HFFc6 (cell line): ENCODE measurements at regions not wholly inside any gene's neighbourhood (a gene's known extent, or its start where the extent isn't known, plus 50 kb on each side); places are given as distances from the start of the nearest gene placed in this dataset.
A peak's percentile ranks its signal among the peaks of the same experiment; 100 is the strongest.

ENCODE experiments used
- DNase-seq: peaks from one replicate; pipeline ENCODE4 v3.0.0-alpha.2; 2018
- H3K27ac Mint-ChIP-seq: 2 replicates; pipeline ENCODE4 v1.8.0; 2020; ENCODE audit warnings: mild to moderate bottlenecking, mixed read lengths
- H3K27me3 Mint-ChIP-seq: 2 replicates; pipeline ENCODE4 v1.8.0; 2021; ENCODE audit warnings: mild to moderate bottlenecking, moderate library complexity, mixed read lengths; ENCODE audit not compliant: insufficient read depth
- H3K36me3 Mint-ChIP-seq: 2 replicates; pipeline ENCODE4 v1.8.0; 2021; ENCODE audit warnings: low read depth, mixed read lengths
- H3K4me1 Mint-ChIP-seq: 2 replicates; pipeline ENCODE4 v1.8.0; 2020; ENCODE audit warnings: low read depth, mixed read lengths
- H3K4me3 Mint-ChIP-seq: 2 replicates; pipeline ENCODE4 v1.8.0; 2020; ENCODE audit warnings: mild to moderate bottlenecking, moderate library complexity, mixed read lengths
- H3K9me3 Mint-ChIP-seq: 2 replicates; pipeline ENCODE4 v1.8.0; 2020; ENCODE audit warnings: mild to moderate bottlenecking, mixed read lengths
- TF ChIP-seq, protein P1 (sequence below): fragments of 200-600 bp; sonication (generic); IDR thresholded peaks from 2 replicates; pipeline ENCODE4 v1.5.0; 2021; ENCODE audit warnings: antibody characterized with exemption, mild to moderate bottlenecking

DNA sequence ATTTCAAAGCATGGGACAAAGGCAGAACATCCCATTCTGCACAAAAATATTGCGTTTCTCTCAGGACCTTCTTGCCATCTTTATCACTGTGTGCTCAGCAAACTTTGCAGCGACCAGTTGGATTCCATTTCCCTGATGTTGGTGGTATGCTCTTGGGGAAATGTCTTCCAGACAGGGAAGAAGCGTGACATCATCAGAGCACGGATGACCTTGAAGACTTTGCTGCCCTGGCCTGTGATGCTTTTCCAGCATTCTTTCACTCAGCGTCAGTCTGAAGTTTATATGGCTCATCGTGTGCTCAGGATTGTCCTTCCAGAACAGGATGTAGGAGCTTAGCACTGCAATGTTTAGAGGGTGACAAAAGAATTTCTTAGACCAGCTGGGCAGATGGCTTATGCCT, 131.4 kb upstream of the F3 start:
- TF ChIP-seq, protein P1, sequence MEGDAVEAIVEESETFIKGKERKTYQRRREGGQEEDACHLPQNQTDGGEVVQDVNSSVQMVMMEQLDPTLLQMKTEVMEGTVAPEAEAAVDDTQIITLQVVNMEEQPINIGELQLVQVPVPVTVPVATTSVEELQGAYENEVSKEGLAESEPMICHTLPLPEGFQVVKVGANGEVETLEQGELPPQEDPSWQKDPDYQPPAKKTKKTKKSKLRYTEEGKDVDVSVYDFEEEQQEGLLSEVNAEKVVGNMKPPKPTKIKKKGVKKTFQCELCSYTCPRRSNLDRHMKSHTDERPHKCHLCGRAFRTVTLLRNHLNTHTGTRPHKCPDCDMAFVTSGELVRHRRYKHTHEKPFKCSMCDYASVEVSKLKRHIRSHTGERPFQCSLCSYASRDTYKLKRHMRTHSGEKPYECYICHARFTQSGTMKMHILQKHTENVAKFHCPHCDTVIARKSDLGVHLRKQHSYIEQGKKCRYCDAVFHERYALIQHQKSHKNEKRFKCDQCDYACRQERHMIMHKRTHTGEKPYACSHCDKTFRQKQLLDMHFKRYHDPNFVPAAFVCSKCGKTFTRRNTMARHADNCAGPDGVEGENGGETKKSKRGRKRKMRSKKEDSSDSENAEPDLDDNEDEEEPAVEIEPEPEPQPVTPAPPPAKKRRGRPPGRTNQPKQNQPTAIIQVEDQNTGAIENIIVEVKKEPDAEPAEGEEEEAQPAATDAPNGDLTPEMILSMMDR, result no peak

DNA sequence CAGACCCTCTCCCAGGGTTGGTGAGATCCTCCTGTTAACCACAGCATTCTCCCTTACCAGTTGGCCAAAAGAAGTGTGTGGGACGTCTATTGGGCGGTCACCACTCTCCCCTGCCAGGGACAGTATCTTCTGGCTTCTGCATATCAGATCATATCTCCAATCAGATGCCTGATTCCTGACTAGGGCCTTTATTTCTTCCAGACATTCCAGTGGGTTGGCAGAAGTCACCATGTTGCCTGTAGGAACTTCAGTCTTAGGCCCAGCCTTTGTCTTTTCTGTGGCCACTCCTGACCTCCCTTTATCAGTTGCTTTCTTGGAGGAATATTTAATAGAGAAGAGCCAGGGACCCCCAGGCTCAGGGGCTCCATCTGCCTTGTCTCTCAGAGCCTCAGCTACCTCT, 130.4 kb upstream of the F3 start:
- peaks cover 12% of the 10 kb centered on the region for H3K36me3 Mint-ChIP-seq
- H3K27me3 Mint-ChIP-seq, result peaks cover 2% of the 10 kb centered on the region; the same call in 1 of the 2 replicates
- TF ChIP-seq, protein P1, result no peak
- H3K4me1 Mint-ChIP-seq, result peaks cover 90% of the 10 kb centered on the region
- H3K27ac Mint-ChIP-seq, result peak overlapping the region; percentile 90
- no peak overlapping the region; the same call in 1 of the 2 replicates for H3K4me3 Mint-ChIP-seq
- DNase-seq, result no peak
- 0 out of 2 replicates have a peak, but pooled peaks cover 3% of the 10 kb centered on the region for H3K9me3 Mint-ChIP-seq

More for the DNA sequence above, 131.4 kb upstream of the F3 start:
- DNase-seq, result peak; percentile 90
- Mint-ChIP-seq H3K9me3 (0 out of 2 replicates have a peak, but pooled peaks cover 3% of the 10 kb centered on the region), H3K36me3 (peaks cover 4% of the 10 kb centered on the region), H3K27ac (peak overlapping the region; percentile 90), H3K4me3 (peak overlapping the region; percentile 44; the same call in 1 of the 2 replicates), H3K27me3 (peaks cover 2% of the 10 kb centered on the region; the same call in 1 of the 2 replicates), H3K4me1 (peaks cover 81% of the 10 kb centered on the region)

- H3K27me3 Mint-ChIP-seq, result peaks cover 2% of the 10 kb centered on the region; the same call in 1 of the 2 replicates
- DNase-seq, result peak; percentile 38
- TF ChIP-seq, protein P1, result no peak
- H3K36me3 Mint-ChIP-seq, result peaks cover 12% of the 10 kb centered on the region
- peaks cover 85% of the 10 kb centered on the region for H3K4me1 Mint-ChIP-seq
- no peak overlapping the region for H3K4me3 Mint-ChIP-seq
- H3K27ac Mint-ChIP-seq, result peak overlapping the region; percentile 90
- 0 out of 2 replicates have a peak, but pooled peaks cover 3% of the 10 kb centered on the region for H3K9me3 Mint-ChIP-seq
These were observed 128.7 kb upstream of the F3 start for GRCh38 chr1:94670273-94670672.

- H3K9me3 Mint-ChIP-seq, result 0 out of 2 replicates have a peak, but pooled peaks cover 3% of the 10 kb centered on the region
- peaks cover 81% of the 10 kb centered on the region for H3K4me1 Mint-ChIP-seq
- H3K4me3 Mint-ChIP-seq, result no peak overlapping the region
- peak overlapping the region; percentile 58 for H3K27ac Mint-ChIP-seq
- peaks cover 2% of the 10 kb centered on the region; the same call in 1 of the 2 replicates for H3K27me3 Mint-ChIP-seq
- DNase-seq, result peak; percentile 17
- TF ChIP-seq, protein P1, result no peak
- H3K36me3 Mint-ChIP-seq, result peaks cover 12% of the 10 kb centered on the region
These were observed 127.6 kb upstream of the F3 start for GRCh38 chr1:94669198-94669597.

- no peak for DNase-seq
- Mint-ChIP-seq H3K27me3 (peaks cover 2% of the 10 kb centered on the region; the same call in 1 of the 2 replicates), H3K4me1 (peaks cover 81% of the 10 kb centered on the region), H3K4me3 (no peak overlapping the region), H3K27ac (peak overlapping the region; percentile 58), H3K36me3 (peaks cover 12% of the 10 kb centered on the region), H3K9me3 (0 out of 2 replicates have a peak, but pooled peaks cover 3% of the 10 kb centered on the region)
- TF ChIP-seq, protein P1, result no peak
These were observed 127.0 kb upstream of the F3 start for GRCh38 chr1:94668528-94668927.
